NT2/D1 (cell line): ENCODE measurements at regions not wholly inside any gene's neighbourhood (a gene's known extent, or its start where the extent isn't known, plus 50 kb on each side); places are given as distances from the start of the nearest gene placed in this dataset.

Experiments used
- DNase-seq: peaks from one replicate; pipeline ENCODE4 v3.0.0-alpha.2; 2011; ENCODE audit warnings: low read depth, low spot score
- H3K27me3 ChIP-seq: 2 replicates; pipeline ENCODE4 v1.6.0; 2011; ENCODE audit warnings: mild to moderate bottlenecking; ENCODE audit not compliant: insufficient read length, insufficient read depth
- H3K36me3 ChIP-seq: 2 replicates; pipeline ENCODE4 v1.6.1; 2011; ENCODE audit warnings: mild to moderate bottlenecking, low read length, mixed read lengths; ENCODE audit not compliant: insufficient read depth, insufficient read length
- H3K4me1 ChIP-seq: 2 replicates; pipeline ENCODE4 v1.5.1; 2011; ENCODE audit not compliant: insufficient read depth, insufficient read length
- H3K4me3 ChIP-seq: 2 replicates; pipeline ENCODE4 v1.5.1; 2011; ENCODE audit warnings: low read depth; ENCODE audit not compliant: insufficient read length
- H3K9ac ChIP-seq: 2 replicates; pipeline ENCODE4 v1.6.0; 2011; ENCODE audit warnings: low read depth; ENCODE audit not compliant: insufficient read length
- H3K9me3 ChIP-seq: 2 replicates; pipeline ENCODE4 v1.5.1; 2011; ENCODE audit warnings: mild to moderate bottlenecking, low read length; ENCODE audit not compliant: insufficient read depth
- SUZ12 ChIP-seq: IDR thresholded peaks from 2 replicates; pipeline ENCODE4 v1.6.1; 2011; ENCODE audit not compliant: insufficient read length, insufficient read depth; ENCODE audit errors: extremely low read depth
- YY1 ChIP-seq: IDR thresholded peaks from 2 replicates; pipeline ENCODE4 v1.6.1; 2011; ENCODE audit not compliant: insufficient read length, insufficient read depth
- ZNF274 ChIP-seq: IDR thresholded peaks from 2 replicates; pipeline ENCODE4 v1.6.1; 2011; ENCODE audit warnings: mild to moderate bottlenecking, low read depth, low read length

- no peak for TF ChIP-seq ZNF274
- no peak for TF ChIP-seq SUZ12
- no peak for TF ChIP-seq YY1
- Histone ChIP-seq H3K4me3 (no peak overlapping the region), H3K9me3 (no peaks in the 10 kb centered on the region), H3K36me3 (no peaks in the 10 kb centered on the region), H3K27me3 (no peaks in the 10 kb centered on the region), H3K4me1 (no peaks in the 10 kb centered on the region), H3K9ac (no peak overlapping the region)
- no peak for DNase-seq
These were observed 274.6 kb downstream of the LRATD1 start for GRCh38 chr2:14907014-14907612.

GRCh38 chr2:14909795-14910194, 277.3 kb downstream of the LRATD1 start:
- Histone ChIP-seq H3K4me3 (no peak overlapping the region), H3K27me3 (no peaks in the 10 kb centered on the region), H3K36me3 (no peaks in the 10 kb centered on the region), H3K4me1 (no peaks in the 10 kb centered on the region), H3K9me3 (no peaks in the 10 kb centered on the region), H3K9ac (no peak overlapping the region)
- DNase-seq = no peak
- TF ChIP-seq SUZ12 (no peak), YY1 (no peak), ZNF274 (no peak)

GRCh38 chr2:14910654-14911053, 278.1 kb downstream of the LRATD1 start:
- Histone ChIP-seq H3K4me1 (no peaks in the 10 kb centered on the region), H3K4me3 (no peak overlapping the region)
- no peak for DNase-seq

DNA sequence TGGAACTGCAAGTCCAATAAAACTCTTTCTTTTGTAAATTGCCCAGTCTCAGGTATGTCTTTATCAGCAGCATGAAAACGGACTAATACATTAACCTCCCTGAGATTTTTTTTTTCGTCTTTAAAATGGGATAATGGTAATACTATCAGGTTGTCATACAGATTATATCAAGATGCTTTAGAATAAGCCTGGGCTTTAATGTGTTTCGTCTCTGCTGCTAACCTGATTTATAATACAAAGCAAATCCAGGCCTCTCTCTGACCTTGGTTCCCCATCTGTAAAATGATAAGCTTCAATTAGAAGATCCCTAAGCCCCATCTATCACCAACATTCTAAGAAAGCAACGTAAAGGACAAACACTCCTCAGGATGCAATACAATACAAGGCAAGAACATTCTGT, 283.5 kb downstream of the LRATD1 start:
- H3K4me1 ChIP-seq = no peaks in the 10 kb centered on the region
- no peaks in the 10 kb centered on the region for H3K36me3 ChIP-seq
- TF ChIP-seq SUZ12 = no peak
- TF ChIP-seq ZNF274 = no peak
- no peak for TF ChIP-seq YY1
- no peak for DNase-seq
- H3K4me3 ChIP-seq = no peak overlapping the region
- H3K9me3 ChIP-seq = no peaks in the 10 kb centered on the region
- no peaks in the 10 kb centered on the region for H3K27me3 ChIP-seq
- H3K9ac ChIP-seq = no peak overlapping the region

More at GRCh38 chr2:14910654-14911053, 278.1 kb downstream of the LRATD1 start:
- Histone ChIP-seq H3K9me3 (no peaks in the 10 kb centered on the region), H3K36me3 (no peaks in the 10 kb centered on the region), H3K27me3 (no peaks in the 10 kb centered on the region), H3K9ac (no peak overlapping the region)
- TF ChIP-seq SUZ12 (no peak), YY1 (no peak), ZNF274 (no peak)

DNA sequence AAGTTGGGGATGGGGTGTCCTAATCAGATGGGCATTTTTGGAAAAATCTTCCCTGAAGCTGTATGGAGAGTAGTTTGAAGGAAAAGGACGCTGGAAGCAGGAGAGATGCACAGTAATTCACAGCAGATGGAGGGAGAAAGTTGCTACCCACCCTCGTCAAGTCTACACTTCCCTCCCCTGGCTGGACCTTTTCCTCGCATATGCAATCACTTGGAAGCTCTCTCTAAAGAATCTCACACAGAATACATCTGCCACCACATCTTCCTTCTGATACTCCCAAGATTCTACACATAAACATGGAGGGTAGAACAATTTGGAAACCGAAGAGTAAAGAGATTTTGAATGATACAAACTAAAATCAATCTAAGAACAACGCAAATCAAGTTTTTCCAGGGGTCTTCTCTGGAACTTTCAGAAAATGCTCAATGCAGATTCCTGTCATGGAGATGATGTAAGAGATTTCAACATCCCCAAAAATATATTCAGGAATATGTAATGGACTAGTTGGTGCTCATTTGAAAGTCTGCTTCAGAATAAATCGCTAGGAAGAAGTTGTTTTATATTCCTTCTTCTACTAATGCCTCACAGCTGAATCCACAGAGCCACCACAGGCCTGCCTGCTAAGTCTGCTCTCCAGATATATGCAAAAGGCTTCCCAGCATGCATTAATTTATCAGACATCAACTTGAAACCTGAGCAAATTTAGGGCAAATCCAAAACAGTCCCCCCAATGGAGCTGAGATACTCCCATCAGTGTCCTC, 291.5 kb downstream of the LRATD1 start:
- no peak for DNase-seq
- H3K36me3 ChIP-seq = no peaks in the 10 kb centered on the region
- no peak overlapping the region for H3K4me3 ChIP-seq
- no peak overlapping the region for H3K9ac ChIP-seq
- H3K9me3 ChIP-seq = no peaks in the 10 kb centered on the region
- H3K27me3 ChIP-seq = no peaks in the 10 kb centered on the region
- TF ChIP-seq YY1 (no peak), SUZ12 (no peak), ZNF274 (no peak)
- no peaks in the 10 kb centered on the region for H3K4me1 ChIP-seq

DNA sequence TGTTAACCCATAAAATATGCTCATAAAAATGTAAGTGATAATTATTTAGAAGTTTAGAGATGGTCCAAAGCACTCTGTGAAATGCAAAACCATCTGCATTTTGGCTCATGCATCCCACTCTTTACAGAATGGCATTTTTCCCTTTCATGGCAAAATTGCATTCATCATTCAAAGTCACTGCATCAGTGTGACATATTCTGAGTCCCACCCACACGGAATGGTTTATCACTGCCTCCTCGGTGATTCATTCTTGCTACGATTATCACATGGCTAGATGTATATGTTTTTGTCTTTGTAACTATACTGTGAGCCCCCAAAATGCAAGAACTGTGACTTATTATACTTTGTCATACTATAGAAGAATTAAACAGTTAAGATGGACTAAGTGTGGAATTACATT, 293.0 kb downstream of the LRATD1 start:
- H3K4me3 ChIP-seq = no peak overlapping the region
- no peaks in the 10 kb centered on the region for H3K36me3 ChIP-seq
- no peak overlapping the region for H3K9ac ChIP-seq
- DNase-seq = no peak
- H3K4me1 ChIP-seq = no peaks in the 10 kb centered on the region
- H3K9me3 ChIP-seq = no peaks in the 10 kb centered on the region
- TF ChIP-seq ZNF274 (no peak), SUZ12 (no peak), YY1 (no peak)
- H3K27me3 ChIP-seq = no peaks in the 10 kb centered on the region

DNA sequence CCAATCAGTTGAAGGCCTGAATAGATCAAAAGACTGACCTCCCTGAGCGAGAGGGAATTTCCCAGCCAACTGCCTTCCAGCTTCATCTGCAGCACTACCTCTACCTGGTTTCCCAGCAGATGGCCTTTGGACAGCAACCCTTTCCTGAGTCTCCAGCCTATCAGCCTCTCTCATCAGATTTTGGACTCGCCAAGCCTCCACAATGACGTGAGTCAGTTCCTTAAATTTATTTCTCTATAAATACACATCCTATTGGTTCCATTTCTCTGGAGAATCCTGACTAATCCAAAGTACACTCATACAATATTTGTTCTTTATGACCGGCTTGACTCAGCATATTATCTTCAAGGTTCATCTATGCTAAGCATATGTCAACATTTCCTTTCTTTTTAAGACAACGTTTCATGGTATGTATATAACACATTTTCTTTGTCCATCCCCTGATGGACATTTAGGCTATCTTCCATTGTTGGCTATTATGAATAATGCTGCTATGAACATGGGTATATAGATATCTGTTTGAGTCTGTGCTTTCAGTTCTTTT, 294.6 kb downstream of the LRATD1 start:
- Histone ChIP-seq H3K4me3 (no peak overlapping the region), H3K4me1 (no peaks in the 10 kb centered on the region), H3K36me3 (no peaks in the 10 kb centered on the region), H3K9me3 (no peaks in the 10 kb centered on the region), H3K9ac (no peak overlapping the region), H3K27me3 (no peaks in the 10 kb centered on the region)
- TF ChIP-seq ZNF274 = no peak
- TF ChIP-seq YY1 = no peak
- no peak for TF ChIP-seq SUZ12
- no peak for DNase-seq
